ENCODE measurements at regions not wholly inside any gene's neighbourhood (a gene's known extent, or its start where the extent isn't known, plus 50 kb on each side); places are given as distances from the start of the nearest gene placed in this dataset.

GRCh38 chr7:7104314-7104698 is 78.0 kb upstream of the C1GALT1 start:
- TF ChIP-seq POLR2A (IDR thresholded peaks at IDR 0.05) (no peak), CTCF (IDR thresholded peaks at IDR 0.05) (no peak)
- intact Hi-C loops (cut with DNase I) = no loop called here
- H3K36me3 ChIP-seq = no peaks in the 10 kb centered on the region
- H3K4me1 ChIP-seq = no peaks in the 10 kb centered on the region
- no peak overlapping the region for H3K4me3 ChIP-seq
- 42% methylated on average over 7 of the region's 7 CpGs for WGBS (ENCODE audit: insufficient coverage, low coverage, low lambda C conversion rate, missing lambda C conversion rate)
- H3K27me3 ChIP-seq = peaks cover 0 to 6% of the 10 kb centered on the region in 2 donors
- ATAC-seq (no peak), DNase-seq (no peak)
- H3K27ac ChIP-seq = no peak overlapping the region
- no peaks in the 10 kb centered on the region for H3K9me3 ChIP-seq

- TF ChIP-seq POLR2A (IDR thresholded peaks at IDR 0.05) (no peak), CTCF (IDR thresholded peaks at IDR 0.05) (no peak)
- Histone ChIP-seq H3K4me3 (no peak overlapping the region), H3K27me3 (peaks cover 0 to 9% of the 10 kb centered on the region in 2 donors), H3K4me1 (no peaks in the 10 kb centered on the region), H3K36me3 (no peaks in the 10 kb centered on the region), H3K9me3 (no peaks in the 10 kb centered on the region), H3K27ac (no peak overlapping the region)
- DNase-seq = no peak
- WGBS (ENCODE audit: insufficient coverage, low coverage, low lambda C conversion rate, missing lambda C conversion rate) = 84% methylated on average over 5 of the region's 5 CpGs
- intact Hi-C loops (cut with DNase I) = no loop called here
- ATAC-seq = no peak
Observed at GRCh38 chr7:7104971-7105370, 77.4 kb upstream of the C1GALT1 start.

- no peak for DNase-seq
- intact Hi-C loops (cut with DNase I) = no loop called here
- ATAC-seq = no peak
- no peak overlapping the region for H3K27ac ChIP-seq
- TF ChIP-seq POLR2A (IDR thresholded peaks at IDR 0.05) (no peak), CTCF (IDR thresholded peaks at IDR 0.05) (no peak)
- 82% methylated on average over 4 of the region's 4 CpGs for WGBS (ENCODE audit: insufficient coverage, low coverage, low lambda C conversion rate, missing lambda C conversion rate)
- no peaks in the 10 kb centered on the region for H3K36me3 ChIP-seq
- H3K27me3 ChIP-seq = peaks cover 0 to 9% of the 10 kb centered on the region in 2 donors
- H3K4me3 ChIP-seq = no peak overlapping the region
- H3K9me3 ChIP-seq = no peaks in the 10 kb centered on the region
- H3K4me1 ChIP-seq = no peaks in the 10 kb centered on the region
Observed at GRCh38 chr7:7105800-7106582, 76.4 kb upstream of the C1GALT1 start.

DNA sequence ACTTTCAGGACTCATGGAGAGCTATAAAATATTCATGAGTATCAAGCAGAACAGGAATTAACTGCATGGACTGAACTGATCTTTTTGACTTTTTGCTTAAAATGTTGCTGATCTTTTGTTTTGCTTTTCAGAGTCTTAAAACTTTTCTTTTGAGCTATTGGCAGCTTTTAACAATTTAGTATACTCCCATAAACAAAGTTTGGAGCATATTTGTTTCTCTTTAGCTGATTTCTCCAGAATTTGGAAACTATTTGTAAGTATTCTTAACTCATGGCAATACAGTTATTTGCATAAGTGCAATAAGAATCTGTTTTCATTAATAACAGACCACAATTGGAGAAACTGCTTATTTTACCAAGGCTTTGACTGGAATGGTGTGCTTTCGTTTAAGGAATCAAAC is 73.4 kb upstream of the C1GALT1 start:
- no peak for DNase-seq

More for the DNA sequence above, 73.4 kb upstream of the C1GALT1 start:
- Histone ChIP-seq H3K4me3 (no peak overlapping the region), H3K9me3 (no peaks in the 10 kb centered on the region), H3K27ac (no peak overlapping the region), H3K36me3 (no peaks in the 10 kb centered on the region), H3K27me3 (peaks cover 0 to 20% of the 10 kb centered on the region in 2 donors), H3K4me1 (no peaks in the 10 kb centered on the region)
- no peak for ATAC-seq
- 100% methylated on average over 1 of the region's 1 CpG for WGBS (ENCODE audit: insufficient coverage, low coverage, low lambda C conversion rate, missing lambda C conversion rate)
- intact Hi-C loops (cut with DNase I) = no loop called here
- TF ChIP-seq POLR2A (IDR thresholded peaks at IDR 0.05) (no peak), CTCF (IDR thresholded peaks at IDR 0.05) (no peak)

Data from right lobe of liver (tissue), 6 donors.